Caki2 (cell line): ENCODE measurements at regions not wholly inside any gene's neighbourhood (a gene's known extent, or its start where the extent isn't known, plus 50 kb on each side); places are given as distances from the start of the nearest gene placed in this dataset.
"Not testable (repeated sequence)": the region's sequence is repeated elsewhere in the genome, so short reads cannot be mapped to it uniquely, and the experiment has no call there.

ENCODE experiments used
- DNase-seq: peaks from one replicate; pipeline ENCODE4 v3.0.0-alpha.2; 2015; ENCODE audit warnings: low read depth
- in situ Hi-C: cut with HindIII; loops from 2 replicates; pipeline ENCODE4 v1.10.0; 2016; ENCODE audit warnings: low sequenced_read_pairs, low pct_unique_long_range_greater_than_20kb, mixed read lengths

GRCh38 chr11:67792273-67792990 is 118.0 kb upstream of the ALDH3B2 start:
- DNase-seq, in situ Hi-C loops: not testable (repeated sequence)

GRCh38 chr11:67791598-67792170 is 117.3 kb upstream of the ALDH3B2 start:
- DNase-seq, in situ Hi-C loops: not testable (repeated sequence)

- in situ Hi-C loops, DNase-seq: not testable (repeated sequence)
These were observed 113.9 kb upstream of the ALDH3B2 start for GRCh38 chr11:67788341-67788695.

- DNase-seq, in situ Hi-C loops: not testable (repeated sequence)
These were observed 113.4 kb upstream of the ALDH3B2 start for GRCh38 chr11:67787681-67788340.

- in situ Hi-C loops, DNase-seq: not testable (repeated sequence)
These were observed 107.5 kb upstream of the ALDH3B2 start for GRCh38 chr11:67781967-67782366.

GRCh38 chr11:67781506-67781905 is 107.1 kb upstream of the ALDH3B2 start:
- in situ Hi-C loops, DNase-seq: not testable (repeated sequence)

GRCh38 chr11:67780056-67780455 is 105.6 kb upstream of the ALDH3B2 start:
- in situ Hi-C loops: no loop called here

GRCh38 chr11:67779189-67779875 is 104.9 kb upstream of the ALDH3B2 start:
- in situ Hi-C loops, DNase-seq: not testable (repeated sequence)

More at GRCh38 chr11:67780056-67780455, 105.6 kb upstream of the ALDH3B2 start:
- DNase-seq: no peak

GRCh38 chr11:67776852-67777520 is 102.6 kb upstream of the ALDH3B2 start:
- in situ Hi-C loops: no loop called here
- no peak for DNase-seq

- DNase-seq, in situ Hi-C loops: not testable (repeated sequence)
These were observed 99.8 kb upstream of the ALDH3B2 start for GRCh38 chr11:67774175-67774574.

GRCh38 chr11:67768001-67768730 is 93.7 kb upstream of the ALDH3B2 start:
- in situ Hi-C loops: not testable (repeated sequence)

GRCh38 chr11:67761211-67761610 is 86.8 kb upstream of the ALDH3B2 start:
- DNase-seq, in situ Hi-C loops: not testable (repeated sequence)

More at GRCh38 chr11:67768001-67768730, 93.7 kb upstream of the ALDH3B2 start:
- DNase-seq: not testable (repeated sequence)

- DNase-seq, in situ Hi-C loops: not testable (repeated sequence)
These were observed 84.9 kb upstream of the ALDH3B2 start for GRCh38 chr11:67759321-67759720.

- in situ Hi-C loops, DNase-seq: not testable (repeated sequence)
These were observed 84.0 kb upstream of the ALDH3B2 start for GRCh38 chr11:67758467-67758866.

GRCh38 chr11:67758009-67758408 is 83.6 kb upstream of the ALDH3B2 start:
- DNase-seq, in situ Hi-C loops: not testable (repeated sequence)

GRCh38 chr11:67753820-67754219 is 79.4 kb upstream of the ALDH3B2 start:
- DNase-seq, in situ Hi-C loops: not testable (repeated sequence)

- in situ Hi-C loops: no loop called here
- DNase-seq: no peak
These were observed 70.8 kb upstream of the ALDH3B2 start for GRCh38 chr11:67745181-67745726.
